ENCODE measurements at regions not wholly inside any gene's neighbourhood (a gene's known extent, or its start where the extent isn't known, plus 50 kb on each side); places are given as distances from the start of the nearest gene placed in this dataset.
A peak's percentile ranks its signal among the peaks of the same experiment; 100 is the strongest.
"Not testable (repeated sequence)": the region's sequence is repeated elsewhere in the genome, so short reads cannot be mapped to it uniquely, and the experiment has no call there.

DNA sequence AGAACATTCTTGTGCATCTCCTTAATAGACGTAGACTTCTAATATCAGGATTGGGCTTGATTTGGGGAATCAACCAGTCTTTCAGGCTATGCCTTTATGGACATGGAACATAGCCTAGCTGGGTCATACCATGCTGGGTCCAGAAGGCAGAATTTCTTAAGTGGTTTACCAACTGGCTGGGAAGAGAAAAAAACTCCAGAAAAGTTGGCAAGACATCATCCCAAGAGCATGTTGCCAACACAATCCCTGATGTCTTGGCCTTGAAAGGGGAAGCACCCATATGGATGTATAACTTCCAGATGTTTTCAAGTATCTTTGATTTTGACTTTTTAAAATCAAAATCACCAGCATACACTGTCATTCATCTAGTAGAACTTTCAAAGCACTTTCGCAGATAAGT lies 138.0 kb upstream of the FGF13 start:
- no peak for DNase-seq

DNA sequence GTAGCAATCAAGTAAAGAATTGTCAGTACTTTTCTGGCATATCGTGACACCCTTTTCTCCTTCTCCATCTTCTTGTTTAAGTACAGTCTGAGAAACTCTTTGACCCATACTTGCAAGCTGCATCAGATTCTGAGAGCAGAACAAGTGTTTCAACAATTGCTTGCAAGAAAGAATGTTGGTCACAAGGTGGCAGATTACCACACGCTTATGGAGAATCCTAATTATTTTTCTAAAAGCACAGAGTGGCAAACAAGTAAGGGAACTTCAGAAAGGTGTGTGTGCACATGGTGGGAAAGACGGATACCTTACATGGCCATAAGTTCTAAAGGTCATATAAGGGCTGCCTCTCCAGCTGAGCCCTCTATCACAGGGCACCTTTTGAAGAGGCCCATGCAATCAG lies 136.4 kb upstream of the FGF13 start:
- DNase-seq: peak; percentile 13

DNA sequence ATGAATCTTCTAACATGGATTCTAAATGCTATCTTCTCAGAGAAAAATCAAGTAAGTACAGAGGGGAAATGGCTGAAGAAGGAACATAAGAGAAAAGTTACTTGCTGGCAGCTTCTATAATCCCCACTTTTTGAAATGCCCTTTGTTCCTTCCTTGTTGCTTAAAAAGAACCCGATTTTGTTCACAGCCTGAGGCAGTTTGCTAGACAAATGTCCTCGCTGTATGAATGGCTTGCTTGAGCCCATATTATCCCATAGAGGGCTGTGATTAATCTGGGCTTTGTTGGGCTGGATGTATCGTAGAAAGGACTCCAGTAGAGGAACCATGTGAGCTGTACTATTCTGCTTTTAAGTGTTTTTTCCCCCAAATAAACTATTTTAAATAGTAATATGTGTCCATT lies 134.3 kb upstream of the FGF13 start:
- DNase-seq: no peak

DNA sequence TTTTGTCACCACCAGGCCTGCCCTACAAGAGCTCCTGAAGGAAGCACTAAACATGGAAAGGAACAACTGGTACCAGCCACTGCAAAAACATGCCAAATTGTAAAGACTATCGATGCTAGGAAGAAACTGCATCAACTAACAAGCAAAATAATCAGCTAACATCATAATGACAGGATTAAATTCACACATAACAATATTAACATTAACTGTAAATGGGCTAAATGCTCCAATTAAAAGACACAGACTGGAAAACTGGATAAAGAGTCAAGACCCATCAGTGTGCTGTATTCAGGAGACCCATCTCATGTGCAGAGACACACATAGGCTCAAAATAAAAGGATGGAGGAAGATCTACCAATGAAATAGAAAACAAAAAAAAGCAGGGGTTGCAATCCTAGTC lies 95.9 kb upstream of the FGF13 start:
- DNase-seq: not testable (repeated sequence)

DNA sequence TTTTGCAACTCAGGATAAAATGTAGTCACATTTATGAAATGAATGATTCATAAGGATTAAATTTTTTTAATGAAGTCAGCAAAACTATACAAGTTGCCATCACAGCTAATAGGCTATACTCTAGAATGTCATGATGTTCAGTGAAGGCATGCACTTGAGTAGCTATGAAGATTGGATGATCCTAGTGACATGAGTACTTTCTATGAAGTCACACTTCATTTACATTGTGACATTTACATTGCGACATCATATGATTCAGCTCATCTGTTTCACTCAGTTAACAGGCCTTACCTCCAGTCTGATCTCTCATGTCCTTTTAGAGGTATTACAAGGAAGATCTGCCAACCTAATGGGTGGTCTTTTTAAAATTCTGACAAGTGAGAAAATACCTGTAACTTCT lies 82.7 kb upstream of the FGF13 start:
- no peak for DNase-seq

DNA sequence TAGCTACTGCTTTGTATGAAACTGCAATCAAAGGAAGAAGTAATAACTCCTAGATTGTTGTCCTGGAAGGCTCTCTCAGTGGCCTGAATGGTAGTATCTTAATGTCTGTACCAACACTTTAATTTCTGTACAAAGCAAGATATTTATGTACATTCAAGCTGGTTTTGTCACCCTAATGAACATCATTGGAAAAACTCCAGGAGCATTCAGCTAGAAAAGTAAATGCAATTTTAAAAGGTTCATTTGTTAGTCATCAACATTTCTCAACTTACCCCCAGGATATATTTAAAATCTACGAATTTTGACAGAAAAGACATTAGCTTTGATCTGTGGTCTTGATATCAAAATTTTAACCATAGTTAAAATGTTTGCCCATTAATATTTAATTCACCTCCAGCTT lies 80.0 kb upstream of the FGF13 start:
- no peak for DNase-seq

DNA sequence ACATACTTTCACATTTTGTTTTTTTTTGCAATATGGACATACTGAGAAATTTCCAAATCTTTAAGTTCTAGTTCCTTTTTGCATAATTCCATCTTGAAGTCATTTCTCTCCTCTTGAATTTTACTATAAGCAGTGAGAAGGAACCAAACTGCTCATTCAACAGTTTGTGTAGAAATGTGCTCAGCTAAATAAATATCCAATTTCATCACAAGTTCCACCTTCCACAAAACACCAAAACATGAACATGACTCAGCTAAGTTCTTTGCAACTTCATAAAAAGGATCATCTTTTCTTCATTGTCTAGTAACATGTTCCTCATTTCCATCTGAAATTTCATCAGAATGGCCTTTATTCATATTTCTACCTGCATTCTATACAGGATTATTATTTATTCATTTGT lies 77.3 kb upstream of the FGF13 start:
- DNase-seq: no peak

DNA sequence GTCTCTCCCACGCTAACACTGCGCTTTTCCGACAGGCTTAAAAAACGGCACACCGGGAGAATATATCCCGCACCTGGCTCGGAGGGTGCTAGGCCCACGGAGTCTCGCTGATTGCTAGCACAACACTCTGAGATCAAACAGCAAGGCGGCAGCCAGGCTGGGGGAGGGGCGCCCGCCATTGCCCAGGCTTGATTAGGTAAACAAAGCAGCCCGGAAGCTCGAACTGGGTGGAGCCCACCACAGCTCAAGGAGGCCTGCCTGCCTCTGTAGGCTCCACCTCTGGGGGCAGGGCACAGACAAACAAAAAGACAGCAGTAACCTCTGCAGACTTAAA lies 67.0 kb upstream of the FGF13 start:
- DNase-seq: not testable (repeated sequence)

DNA sequence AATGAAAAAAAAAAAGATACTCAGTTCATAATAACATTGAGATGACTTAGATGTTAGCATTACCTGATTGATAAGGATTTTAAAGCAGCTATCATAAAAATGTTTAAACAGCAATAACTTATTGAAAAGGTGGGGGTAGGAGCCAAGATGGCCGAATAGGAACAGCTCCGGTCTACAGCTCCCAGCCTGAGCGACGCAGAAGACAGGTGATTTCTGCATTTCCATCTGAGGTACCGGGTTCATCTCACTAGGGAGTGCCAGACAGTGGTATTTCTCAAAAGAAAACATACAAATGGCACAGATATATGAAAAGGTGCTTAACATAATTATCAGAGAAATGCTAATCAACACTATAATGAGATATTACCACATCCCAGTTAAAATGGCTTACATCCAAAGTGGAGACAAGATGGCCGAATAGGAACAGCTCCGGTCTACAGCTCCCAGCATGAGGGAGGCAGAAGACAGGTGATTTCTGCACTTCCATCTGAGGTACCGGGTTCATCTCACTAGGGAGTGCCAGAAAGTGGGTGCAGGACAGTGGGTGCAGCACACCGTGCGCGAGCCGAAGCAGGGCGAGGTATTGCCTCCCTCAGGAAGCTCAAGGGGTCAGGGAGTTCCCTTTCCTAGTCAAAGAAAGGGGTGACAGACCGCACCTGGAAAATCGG lies 66.5 kb upstream of the FGF13 start:
- DNase-seq: not testable (repeated sequence)

DNA sequence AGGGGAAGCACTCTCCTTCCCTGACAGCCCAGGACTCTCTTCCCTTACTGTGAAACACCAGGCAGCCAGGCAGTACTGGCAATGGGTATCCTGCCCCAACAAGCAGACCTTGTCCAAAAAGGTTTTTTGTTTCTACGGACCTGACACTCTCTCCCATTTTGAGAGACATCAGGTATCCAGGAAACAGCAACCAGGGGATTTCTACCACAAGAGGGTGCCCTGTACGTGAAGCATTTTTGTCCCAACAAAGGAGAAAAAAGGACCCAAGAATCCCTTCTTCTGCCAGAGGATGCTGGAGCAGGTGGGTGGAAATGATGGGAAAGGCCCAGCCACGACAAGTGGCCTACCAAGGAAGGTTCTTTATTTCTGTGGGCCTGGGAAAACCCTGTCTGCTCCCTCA lies 65.7 kb upstream of the FGF13 start:
- no peak for DNase-seq

DNA sequence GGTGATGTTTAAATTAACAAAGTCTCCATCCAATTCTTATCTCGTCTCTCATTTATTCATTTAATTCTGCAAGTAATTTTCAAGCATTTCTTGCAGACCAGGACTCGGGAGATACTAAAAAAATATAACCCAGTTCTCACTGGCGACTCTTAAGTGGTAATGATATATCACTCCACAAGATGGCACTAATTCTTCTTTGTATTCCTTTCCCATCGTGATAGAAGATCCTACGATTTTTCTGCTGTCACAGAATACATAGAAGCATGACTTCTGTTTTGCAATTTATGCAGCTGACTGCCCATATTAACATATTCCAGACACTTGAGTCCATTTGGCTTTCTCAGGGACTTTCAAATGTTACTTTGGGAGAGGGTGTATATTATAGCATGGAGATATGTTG lies 64.0 kb upstream of the FGF13 start:
- DNase-seq: peak; percentile 30

DNA sequence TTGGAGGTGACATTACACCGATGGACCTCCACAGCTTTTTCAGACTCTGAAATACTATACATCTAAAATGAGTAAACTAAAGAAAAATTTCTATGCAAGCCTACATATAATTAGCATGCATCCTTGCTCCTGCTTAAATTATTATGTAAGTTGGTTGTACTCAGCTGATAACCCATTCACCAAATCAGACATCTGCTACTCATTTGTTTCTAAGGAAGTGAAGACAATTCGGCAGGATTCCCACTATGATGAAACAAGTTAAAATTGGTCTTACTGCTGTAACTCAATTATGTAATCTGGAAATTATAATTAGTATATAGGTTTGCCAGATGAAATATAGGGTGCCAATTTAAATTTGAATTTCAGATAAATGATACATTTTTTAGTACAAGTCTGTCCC lies 59.5 kb upstream of the FGF13 start:
- DNase-seq: no peak

DNA sequence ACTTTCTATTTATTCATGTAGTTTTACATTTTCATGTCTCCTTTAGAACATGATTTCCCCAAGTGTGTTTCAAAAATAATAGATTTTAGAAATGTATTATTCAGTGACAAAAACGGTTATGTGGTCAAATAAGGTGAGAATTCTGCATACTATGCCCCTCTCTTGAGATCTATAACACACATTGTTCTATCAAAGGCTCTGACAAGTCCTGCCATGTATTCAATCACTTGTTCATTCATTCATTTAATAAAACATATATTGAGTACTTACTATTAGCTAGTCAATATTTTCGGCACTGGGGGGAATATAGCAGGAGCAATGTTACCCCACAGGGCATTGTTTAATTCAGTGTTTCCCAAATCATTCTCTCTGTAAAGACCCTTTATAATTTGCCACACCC lies 58.4 kb upstream of the FGF13 start:
- no peak for DNase-seq

DNA sequence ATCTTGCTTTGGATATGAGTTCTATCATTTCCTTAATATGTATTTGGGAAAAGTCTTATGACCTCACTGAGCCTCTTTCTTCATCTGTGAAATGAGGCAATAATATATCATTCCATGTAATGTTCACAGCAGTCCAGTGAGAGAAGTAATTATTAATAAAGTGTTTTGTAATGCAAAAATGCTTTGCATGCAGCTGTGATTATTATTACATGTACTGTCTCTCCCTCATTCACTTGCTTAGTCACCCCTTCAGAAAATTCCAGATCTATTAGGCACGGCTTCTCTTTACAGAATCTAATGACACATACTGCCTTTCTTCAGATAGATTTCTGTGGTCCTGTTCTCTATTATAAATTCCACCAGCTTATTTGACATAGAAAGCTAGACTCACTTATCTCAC lies 53.5 kb upstream of the FGF13 start:
- no peak for DNase-seq

DNA sequence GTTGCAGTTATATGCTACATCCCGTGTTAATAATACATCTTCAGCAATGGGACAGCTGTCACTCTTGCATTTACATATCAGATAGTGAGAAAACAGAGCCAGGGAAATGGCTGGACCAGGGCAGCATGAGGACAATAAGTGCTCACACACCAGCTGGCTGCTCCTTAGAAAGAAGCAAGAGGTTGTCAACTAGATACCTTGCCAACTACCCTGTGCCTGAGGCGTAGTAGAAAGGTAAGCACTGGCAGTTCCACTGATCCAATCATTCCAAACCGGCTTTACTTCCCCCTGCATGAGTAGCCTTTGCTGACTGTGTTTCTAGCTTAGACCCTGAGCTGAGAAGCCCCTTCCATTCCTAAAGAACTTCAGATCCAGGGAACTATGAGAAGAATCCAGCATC lies 52.2 kb upstream of the FGF13 start:
- peak; percentile 92 for DNase-seq

DNA sequence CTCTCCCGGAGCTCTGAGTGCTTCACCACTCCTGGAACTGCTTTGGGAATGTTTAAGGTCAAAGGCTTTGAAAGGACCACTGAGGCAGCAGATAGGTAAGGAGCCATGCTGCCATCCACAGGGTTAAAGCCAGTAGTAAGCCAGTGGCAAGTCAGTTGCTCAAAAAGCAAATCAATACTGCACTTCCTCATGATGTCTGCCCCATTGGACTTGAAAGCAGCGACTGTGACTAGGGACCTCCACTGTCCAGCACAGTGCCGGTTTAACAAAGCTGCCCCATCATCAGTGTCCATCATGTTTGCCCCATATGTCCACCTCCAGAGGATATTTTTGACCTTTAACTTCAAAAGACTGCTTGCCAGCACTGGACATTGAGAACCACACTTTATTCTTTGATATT lies 49.9 kb upstream of the FGF13 start:
- DNase-seq: no peak
